Adrenal gland (tissue), 9 donors: ENCODE measurements at regions not wholly inside any gene's neighbourhood (a gene's known extent, or its start where the extent isn't known, plus 50 kb on each side); places are given as distances from the start of the nearest gene placed in this dataset.

Source experiments
- DNase-seq, 7 donors: peaks; one replicate each; pipeline ENCODE4 v3.0.0-alpha.2; 2019 to 2020
- H3K27ac ChIP-seq, 5 donors: fragments of 200-600 bp; sonication (generic) in 4 of 5; 1 replicate in 3 of 5; 2 replicates in 2 of 5; pipeline versions ENCODE4 v1.5.1 to v1.8.0; 2016 to 2020; ENCODE audit warnings: mild to moderate bottlenecking in 1 of 5
- H3K27me3 ChIP-seq: fragments of 200-600 bp; 2 replicates; pipeline ENCODE4 v1.8.0; 2021
- H3K36me3 ChIP-seq, 2 donors: fragments of 200-600 bp; replicated peaks in 1 of 2; 1 replicate in 1 of 2; 2 replicates in 1 of 2; pipeline versions ENCODE4 v1.5.1 to v1.8.0; 2018 to 2022
- H3K4me1 ChIP-seq, 2 donors: fragments of 200-600 bp; replicated peaks in 1 of 2; 1 replicate in 1 of 2; 2 replicates in 1 of 2; pipeline versions ENCODE4 v1.5.1 to v1.8.0; 2018 to 2021
- H3K4me3 ChIP-seq, 4 donors: fragments of 200-600 bp; sonication (generic) in 3 of 4; one replicate each; pipeline ENCODE4 v1.5.1; 2016 to 2018
- H3K9me3 ChIP-seq, 3 donors: fragments of 200-600 bp; sonication (generic) in 1 of 3; replicated peaks in 1 of 3; 1 replicate in 2 of 3; 2 replicates in 1 of 3; pipeline versions ENCODE4 v1.5.1 to v1.8.0; 2016 to 2021
- POLR2A ChIP-seq, 2 donors: fragments of 450-650 bp; IDR thresholded peaks; one replicate each; pipeline ENCODE4 v1.6.1; 2017; ENCODE audit warnings: antibody characterized with exemption in 2 of 2, mild to moderate bottlenecking in 2 of 2, moderate library complexity in 1 of 2
- WGBS, 4 donors: extraction: QIAGEN DNeasy Blood & Tissue Kit in 2 of 4; methylation state at CpG; one replicate each; pipeline versions ENCODE4 v1.1.5 to v1.1.7; 2013 to 2017; 5-methylcytosine and 5-hydroxymethylcytosine counted together
- intact Hi-C, 2 donors: fragments of 100-400 bp; cut with DNase I; formaldehyde crosslinking; loops; one replicate each; pipeline versions ENCODE4 v1.14.1 to v1.15.0; 2022 to 2023
- TF ChIP-seq, protein P1 (sequence below), 6 experiments: fragments of 450-650 bp in 4 of 6; fragments of 200-600 bp in 2 of 6; sonication (generic) in 1 of 6; IDR thresholded peaks; 1 replicate in 5 of 6; 2 replicates in 1 of 6; pipeline versions ENCODE4 v1.5.1 to v1.8.0; 2016 to 2021; ENCODE audit warnings: antibody characterized with exemption in 6 of 6, mild to moderate bottlenecking in 2 of 6, moderate library complexity in 1 of 6
- donor health status: healthy with polysubstance abuse.
- donor health status: Bipolar disorder and iron deficiency.
- donor health status: DM: yes; HTN: yes; CAD: no.
- donor health status: DM: no; HTN: no; CAD: no.
- donor health status: DM: no; HTN: no; CAD: no.

DNA sequence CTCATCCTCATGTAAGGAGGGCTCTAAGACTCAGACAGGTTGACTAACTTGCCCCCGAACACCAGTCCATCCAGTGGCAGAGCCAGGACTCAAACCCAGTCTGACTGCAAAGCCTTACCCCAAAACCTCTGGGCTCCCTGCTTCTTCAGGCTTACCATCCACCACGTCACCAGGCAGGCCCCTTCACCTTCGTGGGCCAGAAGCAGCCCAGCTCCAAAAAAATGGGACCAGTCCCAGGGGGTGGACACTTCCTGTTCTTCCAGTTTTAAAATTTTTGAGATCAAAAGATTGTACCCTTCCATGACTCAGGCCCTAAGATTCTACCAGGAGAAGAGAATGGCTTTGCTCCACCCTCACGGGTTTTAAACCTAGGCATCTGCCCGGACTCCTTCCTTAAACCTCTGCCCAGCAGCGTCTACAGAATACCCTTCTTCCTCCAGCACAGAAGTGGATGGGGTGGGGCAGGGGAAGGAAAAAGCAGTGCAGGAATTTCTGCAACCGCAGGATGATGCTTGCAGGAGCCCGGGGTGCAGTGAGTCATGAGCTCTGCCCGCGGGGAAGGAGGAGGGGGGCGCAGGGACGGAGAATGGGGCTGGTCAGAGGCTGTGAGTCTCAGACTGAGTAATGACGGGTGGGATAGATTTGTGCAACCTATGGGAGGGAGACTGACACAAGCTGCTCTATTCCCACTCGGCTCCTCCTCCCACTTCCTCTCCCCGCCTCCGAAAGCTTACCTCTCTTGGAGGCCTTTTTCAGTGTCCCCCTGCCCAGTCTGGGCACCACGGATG, 50.4 kb upstream of the STXBP1 start:
- Histone ChIP-seq H3K27ac (peak overlapping the region; percentile 70 to 94 (median 88)), H3K36me3 (peaks cover 0 to 14% of the 10 kb centered on the region in 2 donors), H3K4me3 (no peak overlapping the region), H3K4me1 (peaks cover 63 to 83% of the 10 kb centered on the region in 2 donors), H3K9me3 (no peaks in the 10 kb centered on the region), H3K27me3 (no peaks in the 10 kb centered on the region)
- intact Hi-C loops, result no loop called here
- DNase-seq, result peak; percentile 78 to 97 (median 93)
- WGBS, 4 donors, result 17 to 22% (median 19%) methylated on average over 16 to 17 of the region's 17 CpGs
- TF ChIP-seq, protein P1, sequence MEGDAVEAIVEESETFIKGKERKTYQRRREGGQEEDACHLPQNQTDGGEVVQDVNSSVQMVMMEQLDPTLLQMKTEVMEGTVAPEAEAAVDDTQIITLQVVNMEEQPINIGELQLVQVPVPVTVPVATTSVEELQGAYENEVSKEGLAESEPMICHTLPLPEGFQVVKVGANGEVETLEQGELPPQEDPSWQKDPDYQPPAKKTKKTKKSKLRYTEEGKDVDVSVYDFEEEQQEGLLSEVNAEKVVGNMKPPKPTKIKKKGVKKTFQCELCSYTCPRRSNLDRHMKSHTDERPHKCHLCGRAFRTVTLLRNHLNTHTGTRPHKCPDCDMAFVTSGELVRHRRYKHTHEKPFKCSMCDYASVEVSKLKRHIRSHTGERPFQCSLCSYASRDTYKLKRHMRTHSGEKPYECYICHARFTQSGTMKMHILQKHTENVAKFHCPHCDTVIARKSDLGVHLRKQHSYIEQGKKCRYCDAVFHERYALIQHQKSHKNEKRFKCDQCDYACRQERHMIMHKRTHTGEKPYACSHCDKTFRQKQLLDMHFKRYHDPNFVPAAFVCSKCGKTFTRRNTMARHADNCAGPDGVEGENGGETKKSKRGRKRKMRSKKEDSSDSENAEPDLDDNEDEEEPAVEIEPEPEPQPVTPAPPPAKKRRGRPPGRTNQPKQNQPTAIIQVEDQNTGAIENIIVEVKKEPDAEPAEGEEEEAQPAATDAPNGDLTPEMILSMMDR (IDR thresholded peaks at IDR 0.05), result peak in 1 of 6 experiments; percentile 11
- peak in 1 of 2 donors; percentile 51 for TF ChIP-seq POLR2A (IDR thresholded peaks at IDR 0.05)
